HG03095 (cell line): ENCODE measurements at regions not wholly inside any gene's neighbourhood (a gene's known extent, or its start where the extent isn't known, plus 50 kb on each side); places are given as distances from the start of the nearest gene placed in this dataset.

ENCODE experiments used
- ATAC-seq: cut with Tn5 transposase; IDR thresholded peaks from one replicate; pipeline ENCODE4 v1.9.1; 2021; ENCODE audit warnings: moderate library complexity; ENCODE audit not compliant: unreplicated experiment

DNA sequence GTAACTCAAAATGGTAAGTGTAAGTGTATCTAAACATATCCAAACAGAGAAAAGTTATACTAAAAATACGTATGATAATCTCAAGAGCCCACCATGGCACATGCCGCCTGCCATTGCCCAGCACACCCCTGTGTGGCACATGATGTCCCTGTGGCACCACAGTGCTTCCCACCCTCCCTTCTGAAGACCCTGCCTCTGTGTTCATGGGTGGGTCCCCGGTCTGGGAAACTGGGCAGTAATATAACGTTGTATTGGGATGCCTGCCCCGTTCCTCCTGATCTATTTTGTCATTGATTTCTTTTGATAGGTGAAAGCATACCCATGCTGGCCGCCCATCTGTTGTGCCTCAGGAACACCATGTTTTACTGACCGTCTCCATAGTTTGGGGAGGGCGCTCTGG, 296.8 kb upstream of the SHH start:
- ATAC-seq: no peak

DNA sequence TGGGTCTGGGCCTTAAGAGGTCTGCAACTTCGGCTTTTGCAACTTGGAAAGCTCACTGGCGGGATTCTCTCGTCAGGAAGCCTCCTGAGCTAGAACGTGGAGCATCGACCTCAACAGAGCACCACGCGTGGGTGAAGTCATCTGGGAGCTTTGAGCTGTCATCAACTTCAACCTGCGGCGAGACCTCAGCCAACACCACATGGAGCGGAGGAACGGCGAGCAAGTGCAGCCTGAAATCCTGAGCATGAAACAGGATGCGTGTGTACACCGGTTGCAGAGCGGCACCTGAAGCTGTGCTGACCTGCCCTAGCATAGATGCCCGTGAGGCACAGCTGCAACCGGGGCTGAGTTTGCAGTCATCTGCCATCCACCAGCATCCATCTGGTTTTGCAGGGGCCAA, 295.7 kb upstream of the SHH start:
- ATAC-seq: no peak

DNA sequence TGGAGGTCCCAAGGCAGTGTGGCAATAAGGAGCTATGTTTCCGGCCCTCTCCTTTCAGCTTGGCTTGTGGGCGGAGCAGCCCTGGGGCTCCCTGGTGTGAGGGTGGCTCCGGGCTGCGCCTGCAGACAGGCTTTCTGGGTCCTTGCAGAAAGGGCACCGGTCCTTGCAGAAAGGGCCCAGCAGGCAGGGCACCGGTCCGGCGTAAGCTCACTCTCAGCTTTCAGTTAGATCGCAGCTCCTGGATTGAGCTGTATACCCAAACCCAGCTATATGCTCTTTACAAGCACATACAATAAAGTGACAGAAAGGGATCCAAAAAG, 293.8 kb upstream of the SHH start:
- ATAC-seq: no peak

DNA sequence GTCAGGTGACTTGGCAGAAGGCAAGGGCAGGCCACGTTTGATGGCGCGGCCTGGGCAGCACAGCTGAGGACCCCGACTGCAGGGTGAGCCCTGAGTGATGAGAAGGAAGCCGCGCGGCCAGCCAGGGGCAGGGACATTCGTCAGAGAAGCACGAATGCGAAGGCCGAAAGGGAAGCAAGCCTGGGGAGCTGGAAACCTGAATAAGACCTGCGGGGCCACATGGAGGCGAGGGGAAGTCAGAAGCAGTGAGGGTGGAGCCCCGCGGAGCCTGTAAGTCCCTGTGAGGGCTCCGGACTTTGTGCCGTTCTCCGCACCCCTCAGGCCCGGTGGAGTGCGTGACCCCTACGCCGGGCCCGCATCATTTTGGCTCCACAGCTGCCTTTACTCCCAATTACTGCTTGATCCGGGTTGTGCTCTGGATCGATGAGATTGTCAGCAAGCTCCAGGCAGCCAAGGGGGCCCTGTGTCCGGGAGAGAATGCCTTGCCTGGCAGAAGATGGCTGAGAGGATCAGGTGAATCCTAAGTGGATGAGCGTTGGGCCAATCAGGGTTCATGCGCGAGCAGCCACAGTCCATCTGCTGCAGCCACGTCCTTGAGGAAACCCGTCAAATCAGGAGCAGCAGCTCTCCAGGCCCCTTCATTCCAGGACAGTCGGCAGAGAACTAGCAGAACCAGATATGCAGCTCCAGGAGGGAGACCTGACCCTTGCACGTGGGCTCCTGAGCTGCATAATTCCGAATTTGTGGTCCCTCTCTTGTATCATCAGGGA, 293.3 kb upstream of the SHH start:
- ATAC-seq: no peak

DNA sequence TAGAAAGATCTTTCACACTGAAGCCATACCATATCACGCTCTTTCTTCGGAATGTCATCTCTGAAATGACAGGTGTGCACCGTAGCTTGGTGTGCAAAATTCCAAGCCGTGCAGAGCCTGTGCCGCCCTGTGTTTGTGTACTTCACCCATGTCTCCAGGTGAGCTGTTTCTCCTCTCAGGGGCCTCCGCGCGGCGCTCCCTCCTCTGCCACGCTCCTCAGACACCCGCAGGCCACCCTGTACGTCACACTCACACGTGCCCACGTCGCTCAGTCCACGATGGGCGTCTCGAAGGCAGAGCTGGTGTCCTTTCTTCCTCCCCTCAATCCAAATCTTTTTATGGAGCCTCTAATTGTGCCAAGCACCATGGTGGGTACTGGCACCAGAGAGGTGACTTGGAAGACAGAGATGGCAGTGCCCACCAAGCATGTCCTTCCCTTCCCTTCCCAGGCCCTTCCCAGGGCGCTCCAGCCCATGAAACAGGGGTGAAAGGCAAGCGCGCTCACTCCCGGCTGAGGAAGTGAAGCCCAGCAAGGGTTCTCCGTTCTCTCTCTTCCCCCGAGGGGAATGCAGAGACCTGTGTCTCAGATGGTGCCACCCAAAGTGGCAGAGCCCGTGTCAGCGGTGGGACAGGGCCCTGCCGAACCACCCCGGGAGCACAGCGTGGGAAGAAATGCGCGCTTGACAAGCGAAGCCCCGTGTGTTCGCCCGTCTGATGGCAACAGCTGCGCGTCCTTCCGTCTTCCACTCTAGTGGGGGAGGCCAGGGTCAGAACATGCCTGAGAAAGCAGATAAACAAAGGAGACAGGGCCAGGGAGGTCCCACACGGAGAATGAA, 292.5 kb upstream of the SHH start:
- no peak for ATAC-seq

DNA sequence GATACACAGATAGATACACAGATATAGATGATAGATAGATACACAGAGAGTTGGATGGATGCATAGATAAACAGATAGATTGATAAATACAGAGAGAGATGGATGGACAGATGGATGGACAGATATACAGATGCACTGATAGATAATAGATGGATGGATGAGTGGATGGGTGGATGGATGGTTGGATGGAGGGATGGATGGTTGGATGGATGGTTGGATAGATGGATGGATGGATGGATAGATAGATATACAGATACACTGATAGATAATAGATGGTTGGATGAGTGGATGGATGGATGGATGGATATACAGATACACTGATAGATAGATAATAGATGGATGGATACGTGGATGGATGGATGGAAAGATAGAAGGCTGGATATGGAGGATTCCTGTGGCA, 290.0 kb upstream of the SHH start:
- no peak for ATAC-seq

DNA sequence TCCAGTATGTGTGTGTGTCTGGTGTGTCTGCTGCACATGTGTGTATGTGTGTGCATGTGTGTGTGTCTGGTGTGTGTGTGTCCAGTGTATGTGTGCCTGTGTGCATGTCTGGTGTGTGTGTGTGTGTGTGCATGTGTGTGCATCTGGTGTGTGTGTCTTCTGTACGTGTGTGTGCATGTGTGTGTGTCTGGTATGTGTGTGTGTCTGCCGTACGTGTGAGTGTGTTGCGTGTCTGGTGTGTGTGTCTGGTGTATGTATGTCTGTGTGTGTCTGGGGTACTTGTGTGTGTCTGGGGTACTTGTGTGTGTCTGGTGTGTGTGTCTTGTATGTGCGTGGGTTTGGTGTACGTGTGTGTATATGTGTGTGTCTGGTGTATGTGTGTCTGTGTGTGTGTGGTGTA, 289.1 kb upstream of the SHH start:
- no peak for ATAC-seq

DNA sequence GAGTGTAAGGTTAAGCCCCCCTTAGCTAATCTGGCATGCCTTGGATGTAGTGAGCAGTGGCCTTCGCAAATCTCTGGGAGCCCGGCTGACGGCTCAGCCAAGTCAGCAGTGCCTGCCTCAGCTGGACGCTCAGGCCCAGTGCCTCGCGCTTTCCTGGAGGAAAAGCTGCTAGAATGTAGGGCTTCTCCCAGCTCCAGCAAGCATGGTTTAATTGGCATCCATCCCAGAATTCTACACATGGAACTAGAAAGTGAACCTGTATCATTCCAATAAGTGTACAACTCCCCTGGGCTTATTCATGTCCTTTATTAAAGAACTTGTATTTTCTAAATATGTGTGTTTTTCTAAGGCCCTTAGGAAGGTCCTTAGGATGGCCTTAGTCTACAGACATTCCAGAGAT, 287.8 kb upstream of the SHH start:
- ATAC-seq: no peak

DNA sequence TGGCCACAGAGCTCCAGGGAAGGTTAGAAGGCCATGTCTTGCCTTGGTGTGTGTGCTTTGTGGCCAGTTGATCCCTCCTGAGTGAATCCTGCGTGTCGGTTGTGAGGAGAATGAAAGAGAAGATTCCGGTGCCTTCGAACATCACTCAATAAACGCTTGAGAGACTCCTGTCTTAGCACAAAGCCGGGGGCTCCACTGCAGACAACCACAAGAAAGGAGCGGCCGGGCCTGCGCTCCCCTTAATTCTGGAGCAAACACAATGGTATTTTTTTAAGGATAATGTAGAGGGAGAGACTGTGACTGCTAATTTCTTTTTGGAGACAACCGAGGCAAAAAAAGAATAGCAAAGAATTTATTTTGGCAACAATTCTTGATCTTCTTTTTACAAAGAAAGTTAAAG, 286.8 kb upstream of the SHH start:
- ATAC-seq: no peak

DNA sequence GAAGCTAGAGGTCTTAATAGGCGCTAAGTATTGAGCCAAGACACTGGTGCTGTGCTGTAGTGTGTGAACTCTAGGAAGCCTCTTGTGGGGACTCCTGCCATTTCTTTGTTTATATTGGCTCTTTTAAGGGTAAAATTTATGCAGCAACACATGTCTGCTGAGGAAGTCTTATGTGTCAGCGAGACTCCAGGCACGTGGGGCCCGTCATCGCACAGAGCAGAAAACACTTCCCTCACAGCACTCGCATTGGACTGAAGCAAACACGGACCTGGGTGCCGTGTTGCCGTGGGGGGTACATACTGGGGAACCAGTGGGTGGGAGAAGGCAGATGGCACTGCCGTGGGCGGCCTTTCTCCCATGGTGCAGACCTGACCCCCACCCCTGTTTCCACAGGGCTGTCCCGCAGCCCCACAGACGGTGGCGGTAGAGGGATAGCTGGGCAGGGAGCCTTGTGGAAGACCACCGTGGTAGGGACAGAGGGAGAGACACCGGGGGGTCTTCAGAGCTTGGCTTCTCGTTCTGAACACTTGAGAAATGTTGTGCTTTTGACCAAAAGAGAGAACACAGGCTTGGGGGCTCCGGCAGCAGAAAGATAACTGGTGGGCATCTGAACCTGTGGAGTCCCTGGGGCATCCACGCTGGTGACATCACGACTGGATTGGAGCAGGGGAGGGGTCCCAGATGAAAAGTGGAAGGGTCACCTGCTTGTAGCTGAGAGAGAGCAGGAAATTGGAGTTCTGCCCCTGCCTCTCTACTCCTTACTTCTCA, 284.7 kb upstream of the SHH start:
- ATAC-seq: no peak

DNA sequence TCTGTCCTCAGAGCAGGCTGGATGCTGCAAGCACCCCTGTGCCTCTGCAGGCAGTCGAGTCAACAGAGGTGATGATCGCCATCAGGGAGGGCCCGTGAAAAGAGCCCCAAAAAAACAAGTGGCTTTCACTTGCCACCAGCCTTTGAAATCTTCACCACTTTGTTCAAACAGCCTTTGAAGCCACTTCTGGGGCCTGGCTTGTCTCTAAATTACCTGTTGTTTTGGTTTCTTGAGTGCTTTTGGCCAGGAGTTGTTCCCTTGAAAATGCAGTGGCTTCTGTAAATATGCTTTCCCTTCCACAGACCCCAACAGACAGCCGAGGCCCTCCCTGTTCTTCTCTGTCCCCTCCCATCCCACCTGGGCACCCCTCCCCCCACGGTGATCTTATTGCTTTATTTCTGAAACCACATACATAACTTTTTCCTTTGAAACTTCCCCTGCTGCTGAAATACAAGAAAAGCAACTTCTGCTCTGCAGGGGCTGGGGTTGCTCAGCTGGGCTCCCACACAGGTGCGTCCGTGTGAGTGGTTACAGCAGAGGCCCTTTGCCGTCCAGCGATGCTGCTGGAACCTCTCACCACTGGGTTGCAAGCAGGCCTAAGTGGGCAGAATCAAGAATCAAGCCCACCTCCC, 283.8 kb upstream of the SHH start:
- no peak for ATAC-seq

DNA sequence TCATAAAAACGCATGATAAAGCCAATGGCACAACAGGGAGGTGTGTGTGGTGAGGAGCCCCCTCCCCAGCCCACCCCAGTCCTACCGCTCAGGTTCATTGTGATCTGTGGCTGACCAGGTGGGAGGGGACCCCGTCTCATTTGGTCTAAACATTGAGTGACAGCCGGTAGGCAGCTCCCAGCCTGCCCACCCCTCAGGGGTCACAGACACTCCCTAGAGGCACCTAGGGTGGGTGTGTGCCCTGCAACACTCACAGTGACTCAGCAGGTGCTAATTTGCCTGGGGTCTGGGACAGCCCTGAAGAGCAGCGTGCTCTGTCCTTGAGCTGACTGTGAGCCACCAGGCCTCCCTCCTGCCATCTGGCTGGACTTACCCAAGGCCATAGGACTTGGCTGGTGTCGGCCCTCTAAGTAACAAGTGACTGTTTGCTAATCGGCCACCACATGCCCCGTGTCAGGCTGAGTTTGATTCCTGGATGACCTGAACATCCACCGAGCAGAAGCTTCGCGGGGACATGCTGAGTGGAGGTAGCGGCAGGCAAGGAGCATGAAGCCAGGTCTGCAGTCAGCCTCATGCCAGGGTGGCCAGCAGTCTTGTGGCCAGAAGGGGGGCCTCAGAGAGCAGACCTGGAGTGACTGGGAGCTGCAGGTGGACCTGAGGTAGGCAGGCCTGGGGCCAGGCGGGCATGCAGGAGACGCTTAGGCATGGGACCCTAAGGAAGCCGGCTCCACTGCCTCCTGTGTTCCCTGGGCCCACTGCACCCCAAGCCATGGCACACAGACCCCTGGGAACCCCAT, 282.3 kb upstream of the SHH start:
- no peak for ATAC-seq

DNA sequence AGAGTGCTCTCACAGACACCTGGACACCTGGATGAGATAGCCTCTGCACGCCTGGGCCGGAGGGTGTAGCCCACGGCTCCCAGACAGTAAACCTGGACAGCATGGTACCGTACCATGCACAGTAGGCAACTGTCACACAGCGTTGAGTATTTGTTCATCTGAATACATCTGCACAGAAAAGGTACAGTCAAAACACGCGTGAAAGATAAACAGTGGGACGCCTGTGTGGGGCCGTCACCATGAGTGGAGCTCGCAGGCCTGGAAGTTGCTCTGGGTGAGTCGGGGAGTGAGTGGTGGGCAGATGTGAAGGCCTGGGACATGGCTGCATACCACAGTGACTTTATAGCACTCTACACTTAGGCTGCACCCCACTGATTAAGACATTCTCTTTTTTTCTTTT, 280.0 kb upstream of the SHH start:
- ATAC-seq: no peak

DNA sequence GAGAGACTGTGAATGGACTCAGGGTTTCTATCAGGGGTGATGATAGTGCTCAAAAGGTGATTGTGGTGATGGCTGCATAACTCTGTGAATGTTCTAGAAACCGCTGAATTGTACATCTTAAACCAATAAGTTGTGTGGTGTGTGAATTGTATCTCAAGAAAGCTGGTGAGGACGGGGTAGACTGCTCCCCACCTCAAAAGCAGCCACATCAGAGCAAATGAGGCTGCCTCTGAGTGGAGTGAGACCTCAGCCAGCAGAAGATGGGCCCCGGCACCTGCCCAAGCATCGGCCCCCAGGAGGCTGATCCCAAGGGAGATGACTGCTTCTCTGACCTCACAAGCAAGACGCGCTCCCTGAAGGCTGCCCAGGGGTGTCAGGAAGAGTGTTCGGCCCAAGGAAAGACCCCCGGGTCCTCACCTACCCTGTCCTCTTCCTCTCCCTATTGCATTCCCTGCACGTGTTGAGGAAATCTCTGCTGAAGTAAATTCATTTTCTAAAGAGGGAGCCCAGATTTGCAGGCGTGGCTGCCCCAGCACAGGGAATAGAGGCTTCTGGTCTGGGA, 279.3 kb upstream of the SHH start:
- no peak for ATAC-seq

DNA sequence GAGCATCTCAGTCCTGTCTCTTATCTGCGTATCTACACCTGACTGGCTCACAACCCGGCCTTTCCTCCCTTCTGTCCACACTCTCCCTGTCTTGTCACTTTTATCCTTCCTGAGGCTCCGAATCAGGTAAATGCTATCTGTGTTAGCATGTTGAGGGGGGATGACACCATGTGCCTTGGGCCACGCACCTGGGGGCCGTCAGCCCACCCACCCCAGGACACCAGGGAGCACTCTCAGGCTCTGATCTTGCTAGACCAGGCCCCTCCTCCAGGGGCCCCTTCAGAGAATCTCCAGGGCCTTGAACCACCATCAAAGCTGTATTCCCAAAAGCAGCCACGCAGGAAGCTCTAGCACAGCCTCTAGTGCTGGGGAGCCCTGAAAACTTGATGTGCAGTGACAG, 278.7 kb upstream of the SHH start:
- no peak for ATAC-seq

DNA sequence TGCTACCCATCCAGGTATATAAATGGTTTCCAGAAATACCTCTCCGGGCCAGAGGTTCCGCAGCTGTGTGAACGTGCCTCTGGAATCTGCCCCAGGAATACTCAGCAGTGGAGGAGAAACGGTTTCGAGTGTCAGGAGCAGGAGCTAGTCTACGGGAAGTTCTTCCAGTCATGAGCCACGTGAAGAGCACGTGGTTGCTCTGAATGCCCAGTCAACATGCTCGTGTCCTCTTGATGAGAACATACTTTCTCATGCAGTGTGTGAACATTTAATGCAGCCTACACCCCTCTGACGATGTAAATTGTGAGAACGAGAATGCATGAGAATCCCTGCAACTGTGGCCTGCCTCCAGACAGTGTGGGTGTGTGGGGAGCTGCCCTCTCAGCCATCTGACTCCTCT, 277.0 kb upstream of the SHH start:
- ATAC-seq: no peak

DNA sequence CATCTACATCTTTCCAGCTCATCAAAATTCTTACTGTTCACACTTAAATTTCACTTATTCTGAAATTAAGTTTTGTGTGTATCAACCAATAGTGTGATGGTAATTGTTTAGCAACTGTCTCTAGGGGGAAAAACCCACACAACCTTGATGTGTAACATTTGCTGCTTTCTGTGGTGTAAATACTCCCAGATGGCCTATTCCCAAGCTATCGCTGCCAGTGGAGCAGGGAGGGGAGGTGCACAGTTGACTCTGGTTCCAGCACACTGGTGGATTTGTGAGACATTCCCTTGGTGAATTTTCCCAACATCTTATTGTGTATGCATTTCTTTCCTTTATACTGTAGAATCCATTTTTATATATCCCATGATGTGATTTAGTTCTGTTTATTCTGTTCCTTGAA, 275.9 kb upstream of the SHH start:
- ATAC-seq: no peak

DNA sequence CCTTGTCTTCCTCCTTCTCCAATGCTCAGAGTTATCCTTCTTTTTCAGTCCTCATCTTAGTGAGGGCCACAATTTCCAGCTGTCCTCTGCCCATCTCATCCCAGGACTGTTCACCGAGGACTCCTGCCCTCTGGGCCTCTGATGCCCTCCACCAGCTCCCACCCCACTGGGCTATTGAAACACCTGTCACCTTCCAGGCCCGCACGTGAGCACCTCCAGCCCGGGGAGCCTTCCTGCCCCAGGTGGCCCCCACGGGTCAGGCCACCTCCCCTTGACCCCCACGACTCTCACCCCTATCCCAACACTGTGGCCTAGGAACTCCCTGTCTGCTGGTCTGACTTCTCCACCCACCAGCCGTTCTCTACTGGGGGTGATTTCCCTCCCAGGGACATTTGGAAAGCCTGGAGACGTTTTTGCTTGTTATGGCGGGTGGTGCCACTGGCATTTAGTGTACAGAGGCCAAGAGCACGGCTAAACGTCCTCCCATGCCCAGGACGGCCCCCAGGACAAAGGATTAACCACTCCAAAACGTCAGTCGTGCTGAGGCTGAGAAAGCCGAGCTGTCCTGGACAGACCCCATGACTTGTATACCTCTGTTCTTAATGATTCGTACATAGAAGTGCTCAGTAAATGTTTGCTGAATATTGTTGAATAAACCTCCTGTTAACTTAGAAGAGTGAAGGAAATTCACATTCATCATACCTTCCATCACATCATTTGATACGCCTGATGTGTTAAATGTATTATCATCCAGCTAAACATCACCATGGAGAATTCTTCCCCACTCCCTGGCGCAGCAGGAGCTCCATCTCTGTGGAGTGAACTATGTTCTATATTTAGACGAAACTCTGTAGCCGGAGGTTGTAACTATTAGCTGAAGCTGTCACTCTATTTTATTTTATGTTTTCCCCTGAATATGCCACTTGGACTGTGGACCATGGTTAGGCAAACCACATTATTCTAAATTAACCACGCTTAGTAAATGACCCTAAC, 270.1 kb upstream of the SHH start:
- no peak for ATAC-seq

DNA sequence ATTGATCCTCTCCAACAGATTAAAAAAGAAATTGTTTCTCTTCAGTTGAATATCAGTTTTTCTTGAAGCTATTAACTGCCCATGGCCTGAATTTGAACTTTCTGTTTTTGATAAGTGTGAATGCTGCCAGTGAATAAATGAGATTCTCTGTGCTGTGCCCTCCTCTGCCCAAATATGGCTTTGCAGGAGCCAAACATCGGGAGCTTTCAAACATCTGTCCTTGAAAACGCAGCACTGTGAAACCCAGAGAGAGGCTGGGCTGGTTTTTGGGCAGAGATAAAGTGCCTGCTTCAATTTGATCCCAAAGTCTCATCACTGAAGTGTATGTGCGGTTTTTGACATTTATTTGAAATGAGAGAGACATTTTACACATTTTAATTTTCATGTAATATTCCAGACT, 268.3 kb upstream of the SHH start:
- ATAC-seq: no peak
